ENCODE measurements at regions not wholly inside any gene's neighbourhood (a gene's known extent, or its start where the extent isn't known, plus 50 kb on each side); places are given as distances from the start of the nearest gene placed in this dataset.

DNA sequence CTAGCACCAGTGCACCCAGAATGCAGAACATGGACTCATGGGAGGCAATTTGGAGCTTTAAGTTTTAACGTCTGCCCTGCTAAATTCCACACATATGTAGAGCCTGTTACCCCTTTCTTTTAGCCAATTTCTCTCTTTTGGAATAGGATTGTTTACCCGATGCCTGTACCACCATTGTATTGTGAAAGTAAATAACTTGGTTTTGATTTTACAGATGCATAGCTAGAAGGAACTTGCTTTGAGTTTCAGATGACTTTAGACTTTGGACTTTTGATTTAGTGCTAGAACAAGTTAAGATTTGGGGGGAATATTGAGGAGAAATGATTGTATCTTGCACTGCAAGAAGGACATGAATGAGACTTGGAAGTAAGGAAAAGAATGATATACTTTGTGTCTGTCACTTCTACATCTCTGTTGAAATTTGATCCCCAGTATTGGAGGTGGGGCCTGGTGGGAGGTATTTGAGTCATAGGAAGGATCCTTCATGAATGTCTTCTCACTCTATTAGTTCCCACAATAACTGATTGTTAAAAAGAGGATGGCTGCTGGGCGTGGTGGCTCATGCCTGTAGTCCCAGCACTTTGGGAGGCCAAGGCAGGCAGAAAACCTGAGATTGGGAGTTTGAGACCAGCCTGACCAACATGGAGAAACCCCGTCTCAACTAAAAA is 794.8 kb upstream of the LCORL start:
- no peak overlapping the region for H3K27ac ChIP-seq
- intact Hi-C loops (cut with DNase I; ENCODE audit: low total_unique reads): no loop called here
- H3K36me3 ChIP-seq (ENCODE audit: low read depth, missing control alignments): no peaks in the 10 kb centered on the region
- TF ChIP-seq CTCF (IDR thresholded peaks at IDR 0.05): no peak
- TF ChIP-seq POLR2A (IDR thresholded peaks at IDR 0.05): no peak
- H3K4me1 ChIP-seq: no peaks in the 10 kb centered on the region
- H3K9me3 ChIP-seq: no peaks in the 10 kb centered on the region
- no peaks in the 10 kb centered on the region for H3K27me3 ChIP-seq
- H3K4me3 ChIP-seq: no peak overlapping the region
- 88 to 93% methylated on average over 4 of the region's 4 CpGs for WGBS, 2 donors
- no peak for DNase-seq

DNA sequence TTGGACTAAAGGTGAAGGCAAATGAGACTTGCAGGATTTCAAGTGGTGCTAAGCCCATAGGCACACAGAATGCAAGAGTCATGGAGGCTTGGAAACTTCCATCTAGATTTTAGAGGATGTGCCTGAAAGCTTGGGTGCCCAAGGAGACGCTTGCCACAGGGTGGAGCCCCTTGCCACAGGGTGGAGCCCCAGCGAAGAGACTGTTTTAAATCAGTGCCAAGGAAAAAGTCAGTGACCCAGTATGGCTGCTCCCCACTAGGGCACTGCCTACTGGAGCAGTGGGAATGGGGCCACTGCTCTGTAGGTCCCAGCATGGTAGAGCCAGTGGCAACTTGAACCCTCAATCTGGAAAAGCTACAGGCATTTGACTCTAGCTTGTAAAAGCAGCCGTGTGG is 794.2 kb upstream of the LCORL start:
- no peaks in the 10 kb centered on the region for H3K4me1 ChIP-seq
- 92 to 94% methylated on average over 3 of the region's 3 CpGs for WGBS, 2 donors
- no peaks in the 10 kb centered on the region for H3K36me3 ChIP-seq (ENCODE audit: low read depth, missing control alignments)
- TF ChIP-seq POLR2A (IDR thresholded peaks at IDR 0.05): no peak
- TF ChIP-seq CTCF (IDR thresholded peaks at IDR 0.05): no peak
- H3K9me3 ChIP-seq: no peaks in the 10 kb centered on the region
- H3K27ac ChIP-seq: no peak overlapping the region
- no peaks in the 10 kb centered on the region for H3K27me3 ChIP-seq
- no peak overlapping the region for H3K4me3 ChIP-seq
- intact Hi-C loops (cut with DNase I; ENCODE audit: low total_unique reads): no loop called here
- DNase-seq: no peak

DNA sequence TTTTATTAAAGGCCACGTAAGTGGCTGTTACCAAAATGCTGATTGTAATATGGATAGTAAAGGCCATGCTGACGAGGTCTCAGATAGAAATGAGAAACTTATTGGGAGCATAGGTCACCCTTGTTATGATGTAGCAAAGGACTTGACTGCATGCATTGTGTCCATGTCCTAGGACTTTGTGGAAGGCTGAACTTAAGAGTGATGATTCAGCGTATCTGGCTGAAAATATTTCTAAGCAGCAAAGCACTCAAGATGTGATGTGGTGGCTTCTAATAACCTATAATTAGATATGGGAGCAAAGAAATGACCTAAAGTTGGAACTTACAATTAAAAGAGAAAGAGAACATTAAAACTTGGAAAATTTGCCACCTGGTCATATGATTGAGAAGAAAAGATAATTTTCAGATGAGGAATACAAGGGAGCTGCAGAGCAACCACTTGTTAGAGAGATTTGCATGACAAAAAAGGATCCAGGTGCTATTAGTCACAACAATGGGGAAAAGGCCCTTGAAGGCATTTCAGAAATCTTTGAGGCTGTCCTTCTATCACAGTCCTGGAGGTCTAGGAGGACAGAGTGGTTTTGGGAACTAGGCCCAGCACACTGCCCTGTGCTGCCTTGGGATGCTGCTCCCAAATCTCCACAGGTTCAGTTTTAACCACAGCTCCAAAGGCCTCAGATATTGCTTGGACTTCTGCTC is 793.7 kb upstream of the LCORL start:
- Histone ChIP-seq H3K27ac (no peak overlapping the region), H3K9me3 (no peaks in the 10 kb centered on the region), H3K27me3 (no peaks in the 10 kb centered on the region), H3K4me1 (no peaks in the 10 kb centered on the region), H3K36me3 (ENCODE audit: low read depth, missing control alignments) (no peaks in the 10 kb centered on the region), H3K4me3 (no peak overlapping the region)
- intact Hi-C loops (cut with DNase I; ENCODE audit: low total_unique reads): no loop called here
- 88 to 100% methylated on average over 2 to 3 of the region's 3 CpGs for WGBS, 2 donors
- DNase-seq: no peak
- TF ChIP-seq POLR2A (IDR thresholded peaks at IDR 0.05): no peak
- TF ChIP-seq CTCF (IDR thresholded peaks at IDR 0.05): no peak

DNA sequence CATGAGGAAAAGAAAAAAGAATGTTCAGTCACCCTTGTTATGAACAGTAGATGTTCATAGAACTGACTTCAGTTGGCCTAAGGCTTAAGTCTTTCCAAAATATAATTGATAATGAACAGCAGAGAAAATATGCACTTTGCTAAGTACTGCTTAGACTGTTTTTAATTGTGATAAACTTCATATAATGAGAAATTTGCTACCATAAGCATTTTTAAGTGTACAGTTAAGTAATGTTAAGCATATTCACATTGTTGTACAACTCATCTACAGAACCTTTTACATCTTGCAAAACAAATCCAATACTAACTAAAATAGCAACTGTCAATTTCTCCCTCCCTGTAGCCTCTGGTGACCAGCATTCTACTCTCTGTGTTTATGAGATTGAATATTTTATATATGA is 792.2 kb upstream of the LCORL start:
- Histone ChIP-seq H3K27me3 (no peaks in the 10 kb centered on the region), H3K27ac (no peak overlapping the region), H3K9me3 (no peaks in the 10 kb centered on the region), H3K4me3 (no peak overlapping the region), H3K36me3 (ENCODE audit: low read depth, missing control alignments) (no peaks in the 10 kb centered on the region), H3K4me1 (no peaks in the 10 kb centered on the region)
- intact Hi-C loops (cut with DNase I; ENCODE audit: low total_unique reads): no loop called here
- DNase-seq: no peak
- TF ChIP-seq POLR2A (IDR thresholded peaks at IDR 0.05) (no peak), CTCF (IDR thresholded peaks at IDR 0.05) (no peak)

- Histone ChIP-seq H3K27ac (no peak overlapping the region), H3K4me1 (no peaks in the 10 kb centered on the region), H3K4me3 (no peak overlapping the region), H3K27me3 (no peaks in the 10 kb centered on the region), H3K9me3 (no peaks in the 10 kb centered on the region), H3K36me3 (ENCODE audit: low read depth, missing control alignments) (no peaks in the 10 kb centered on the region)
- intact Hi-C loops (cut with DNase I; ENCODE audit: low total_unique reads): no loop called here
- no peak for DNase-seq
- TF ChIP-seq POLR2A (IDR thresholded peaks at IDR 0.05) (no peak), CTCF (IDR thresholded peaks at IDR 0.05) (no peak)
These were observed 791.5 kb upstream of the LCORL start for GRCh38 chr4:18813055-18813454.

Measured in testis (tissue), 2 donors.